SH-SY5Y (cell line): ENCODE measurements at regions not wholly inside any gene's neighbourhood (a gene's known extent, or its start where the extent isn't known, plus 50 kb on each side); places are given as distances from the start of the nearest gene placed in this dataset.

ENCODE experiments used
- GATA2 ChIP-seq: IDR thresholded peaks from 2 replicates; pipeline ENCODE4 v1.6.1; 2011; ENCODE audit warnings: mild to moderate bottlenecking, low read depth, low read length
- GATA3 ChIP-seq: IDR thresholded peaks from 2 replicates; pipeline ENCODE4 v1.6.1; 2011; ENCODE audit warnings: low read depth, mild to moderate bottlenecking, low read length, moderate library complexity

DNA sequence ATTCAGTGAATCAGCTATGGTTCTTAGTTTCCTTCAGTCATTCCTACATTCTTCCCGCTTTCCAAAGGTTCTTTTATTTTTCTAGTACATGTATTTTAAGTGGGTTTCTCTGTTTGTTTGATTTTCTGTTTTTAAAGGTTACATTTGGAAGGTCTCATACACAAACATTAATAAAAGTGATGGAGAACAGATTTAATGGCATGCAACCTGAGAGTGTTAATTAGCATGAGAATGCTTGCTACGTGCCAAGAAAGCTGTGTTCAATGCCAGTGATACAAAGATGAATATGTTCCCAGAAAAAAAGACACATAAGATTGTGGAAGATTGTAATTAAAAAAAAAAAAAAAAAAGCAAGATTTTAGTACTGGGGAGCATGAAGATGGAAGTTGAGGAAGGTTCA lies 61.8 kb upstream of the CDC42EP3 start:
- TF ChIP-seq GATA2 (no peak), GATA3 (no peak)
